ENCODE measurements at regions not wholly inside any gene's neighbourhood (a gene's known extent, or its start where the extent isn't known, plus 50 kb on each side); places are given as distances from the start of the nearest gene placed in this dataset.

- no peak for TF ChIP-seq CAMTA2 (CRISPR knock-in tag; conservative IDR thresholded peaks at IDR 0.05)
- no peak for TF ChIP-seq CTCF (IDR thresholded peaks at IDR 0.05 in 2 of 3, conservative IDR thresholded peaks at IDR 0.05 in 1 of 3; ENCODE audit: insufficient read depth in 2 of 3, low read depth in 1 of 3, low read length in 3 of 3)
- no peak for TF ChIP-seq STAT5B (CRISPR knock-in tag; IDR thresholded peaks at IDR 0.05)
Measured at GRCh38 chr1:39149509-39149908, 55.0 kb upstream of the MACF1 start.
